ENCODE measurements at regions not wholly inside any gene's neighbourhood (a gene's known extent, or its start where the extent isn't known, plus 50 kb on each side); places are given as distances from the start of the nearest gene placed in this dataset.

- H3K4me1 ChIP-seq (ENCODE audit: control insufficient read depth, low read length) = no peaks in the 10 kb centered on the region
- H3K4me2 ChIP-seq (ENCODE audit: low read length) = no peak overlapping the region
- no peaks in the 10 kb centered on the region for H3F3A ChIP-seq (ENCODE audit: control insufficient read depth, insufficient read depth)
- TF ChIP-seq EZH2phosphoT487 (IDR thresholded peaks at IDR 0.05; ENCODE audit: borderline replicate concordance, low read length) (no peak), CTCF (IDR thresholded peaks at IDR 0.05; ENCODE audit: low read depth, low read length, poor library complexity, severe bottlenecking) (no peak)
- no peaks in the 10 kb centered on the region for H3K79me2 ChIP-seq (ENCODE audit: control insufficient read depth, low read length)
- H3K36me3 ChIP-seq (ENCODE audit: control insufficient read depth, low read length) = no peaks in the 10 kb centered on the region
- H3K9me3 ChIP-seq (ENCODE audit: control insufficient read depth, insufficient read depth, low read length) = no peaks in the 10 kb centered on the region
- H3K27me3 ChIP-seq (ENCODE audit: control insufficient read depth, low read length) = no peaks in the 10 kb centered on the region
- no peak overlapping the region for H3K27ac ChIP-seq (ENCODE audit: low read depth, low read length)
- no peaks in the 10 kb centered on the region for H4K20me1 ChIP-seq (ENCODE audit: control insufficient read depth, insufficient read depth, low read depth, low read length)
- H3K9me2 ChIP-seq (replicated peaks; ENCODE audit: control insufficient read depth, low read length) = no peaks in the 10 kb centered on the region
- no peak overlapping the region for H3K4me3 ChIP-seq (ENCODE audit: low read length)
These were observed 1258.1 kb upstream of the CELF2 start for GRCh38 chr10:9759596-9759995.

- no peaks in the 10 kb centered on the region for H3K4me1 ChIP-seq (ENCODE audit: control insufficient read depth, low read length)
- no peak overlapping the region for H3K4me2 ChIP-seq (ENCODE audit: low read length)
- no peaks in the 10 kb centered on the region for H3K79me2 ChIP-seq (ENCODE audit: control insufficient read depth, low read length)
- no peaks in the 10 kb centered on the region for H3K36me3 ChIP-seq (ENCODE audit: control insufficient read depth, low read length)
- H3K9me3 ChIP-seq (ENCODE audit: control insufficient read depth, insufficient read depth, low read length) = no peaks in the 10 kb centered on the region
- H3K27me3 ChIP-seq (ENCODE audit: control insufficient read depth, low read length) = no peaks in the 10 kb centered on the region
- H3K27ac ChIP-seq (ENCODE audit: low read depth, low read length) = no peak overlapping the region
- H3K9me2 ChIP-seq (replicated peaks; ENCODE audit: control insufficient read depth, low read length) = no peaks in the 10 kb centered on the region
- no peaks in the 10 kb centered on the region for H4K20me1 ChIP-seq (ENCODE audit: control insufficient read depth, insufficient read depth, low read depth, low read length)
- H3K4me3 ChIP-seq (ENCODE audit: low read length) = no peak overlapping the region
- H3F3A ChIP-seq (ENCODE audit: control insufficient read depth, insufficient read depth) = no peaks in the 10 kb centered on the region
- TF ChIP-seq CTCF (IDR thresholded peaks at IDR 0.05; ENCODE audit: low read depth, low read length, poor library complexity, severe bottlenecking) (no peak), EZH2phosphoT487 (IDR thresholded peaks at IDR 0.05; ENCODE audit: borderline replicate concordance, low read length) (no peak)
These were observed 1254.6 kb upstream of the CELF2 start for GRCh38 chr10:9762966-9763656.

GRCh38 chr10:9766762-9767161 lies 1250.9 kb upstream of the CELF2 start:
- Histone ChIP-seq H4K20me1 (ENCODE audit: control insufficient read depth, insufficient read depth, low read depth, low read length) (no peaks in the 10 kb centered on the region), H3K9me2 (replicated peaks; ENCODE audit: control insufficient read depth, low read length) (no peaks in the 10 kb centered on the region), H3K79me2 (ENCODE audit: control insufficient read depth, low read length) (no peaks in the 10 kb centered on the region), H3K27ac (ENCODE audit: low read depth, low read length) (no peak overlapping the region), H3F3A (ENCODE audit: control insufficient read depth, insufficient read depth) (no peaks in the 10 kb centered on the region), H3K4me3 (ENCODE audit: low read length) (no peak overlapping the region), H3K4me1 (ENCODE audit: control insufficient read depth, low read length) (no peaks in the 10 kb centered on the region), H3K9me3 (ENCODE audit: control insufficient read depth, insufficient read depth, low read length) (no peaks in the 10 kb centered on the region), H3K27me3 (ENCODE audit: control insufficient read depth, low read length) (no peaks in the 10 kb centered on the region), H3K36me3 (ENCODE audit: control insufficient read depth, low read length) (no peaks in the 10 kb centered on the region), H3K4me2 (ENCODE audit: low read length) (no peak overlapping the region)
- TF ChIP-seq CTCF (IDR thresholded peaks at IDR 0.05; ENCODE audit: low read depth, low read length, poor library complexity, severe bottlenecking) (no peak), EZH2phosphoT487 (IDR thresholded peaks at IDR 0.05; ENCODE audit: borderline replicate concordance, low read length) (no peak)

Measured in DOHH2 (cell line).